IgD-negative memory B cell (primary cell): ENCODE measurements at regions not wholly inside any gene's neighbourhood (a gene's known extent, or its start where the extent isn't known, plus 50 kb on each side); places are given as distances from the start of the nearest gene placed in this dataset.
A peak's percentile ranks its signal among the peaks of the same experiment; 100 is the strongest.
"Not testable (repeated sequence)": the region's sequence is repeated elsewhere in the genome, so short reads cannot be mapped to it uniquely, and the experiment has no call there.

Source experiments
- H3K27ac Mint-ChIP-seq, 3 donors: one replicate each; pipeline ENCODE4 v1.8.0; 2020 to 2022; ENCODE audit warnings: mild to moderate bottlenecking in 3 of 3, mixed read lengths in 3 of 3, moderate library complexity in 1 of 3
- H3K27me3 Mint-ChIP-seq: one replicate; pipeline ENCODE4 v1.8.0; 2021; ENCODE audit warnings: mixed read lengths
- H3K36me3 Mint-ChIP-seq: one replicate; pipeline ENCODE4 v1.8.0; 2020; ENCODE audit warnings: mild to moderate bottlenecking, mixed read lengths
- H3K4me1 Mint-ChIP-seq, 3 donors: one replicate each; pipeline ENCODE4 v1.8.0; 2020 to 2022; ENCODE audit warnings: mixed read lengths in 3 of 3, mild to moderate bottlenecking in 1 of 3
- H3K4me3 Mint-ChIP-seq, 4 donors: one replicate each; pipeline ENCODE4 v1.8.0; 2020 to 2022; ENCODE audit warnings: mild to moderate bottlenecking in 4 of 4, mixed read lengths in 4 of 4, moderate library complexity in 3 of 4
- H3K9me3 Mint-ChIP-seq, 3 donors: one replicate each; pipeline ENCODE4 v1.8.0; 2020 to 2021; ENCODE audit warnings: mixed read lengths in 3 of 3, mild to moderate bottlenecking in 1 of 3

DNA sequence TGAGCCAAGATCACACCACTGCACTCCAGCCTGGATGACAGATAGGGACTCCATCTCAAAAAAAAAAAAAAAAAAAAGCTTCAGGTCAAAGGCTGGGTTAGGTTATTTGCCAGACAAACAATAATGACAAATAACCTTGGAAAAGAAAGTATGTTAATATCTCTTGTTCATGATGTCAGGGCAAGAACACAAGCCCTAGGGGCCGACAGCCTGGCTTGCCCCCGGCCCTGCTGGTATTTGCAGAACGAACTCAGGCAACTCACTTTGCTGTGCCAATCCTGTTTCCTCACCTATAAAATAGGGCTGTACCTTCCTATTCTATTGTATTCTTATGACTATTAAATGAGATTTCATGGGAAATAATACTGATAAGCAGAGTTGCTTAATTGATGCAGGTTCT, 75.4 kb upstream of the CDC42EP3 start:
- Mint-ChIP-seq H3K36me3 (peaks cover 4% of the 10 kb centered on the region), H3K4me1 (peaks cover 0 to 3% (median 2%) of the 10 kb centered on the region in 3 donors), H3K27me3 (no peaks in the 10 kb centered on the region), H3K4me3 (no peak overlapping the region), H3K27ac (no peak overlapping the region), H3K9me3 (no peaks in the 10 kb centered on the region)

DNA sequence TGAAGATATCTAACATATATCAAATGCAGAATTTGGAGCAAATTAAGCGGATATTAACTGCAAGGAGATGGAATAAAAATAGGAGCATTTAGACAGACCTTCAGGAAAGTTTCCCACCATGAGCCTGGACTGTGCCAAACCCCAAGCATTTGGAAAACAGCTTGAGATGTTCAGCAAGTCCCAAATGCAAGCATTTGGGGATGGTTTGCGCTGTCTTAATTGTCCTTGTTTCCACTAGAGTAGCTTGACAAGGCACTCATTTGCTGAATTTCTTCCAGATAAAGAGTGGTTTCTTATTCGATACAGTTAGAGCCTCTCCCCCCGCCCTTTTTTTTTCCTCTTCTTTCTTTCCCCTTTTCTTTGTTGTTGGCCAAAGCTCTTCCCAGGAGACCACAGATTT, 77.1 kb upstream of the CDC42EP3 start:
- H3K27me3 Mint-ChIP-seq = no peaks in the 10 kb centered on the region
- H3K4me3 Mint-ChIP-seq = no peak overlapping the region
- H3K4me1 Mint-ChIP-seq = peaks cover 0 to 3% (median 2%) of the 10 kb centered on the region in 3 donors
- H3K36me3 Mint-ChIP-seq = peaks cover 4% of the 10 kb centered on the region
- no peak overlapping the region for H3K27ac Mint-ChIP-seq
- no peaks in the 10 kb centered on the region for H3K9me3 Mint-ChIP-seq

DNA sequence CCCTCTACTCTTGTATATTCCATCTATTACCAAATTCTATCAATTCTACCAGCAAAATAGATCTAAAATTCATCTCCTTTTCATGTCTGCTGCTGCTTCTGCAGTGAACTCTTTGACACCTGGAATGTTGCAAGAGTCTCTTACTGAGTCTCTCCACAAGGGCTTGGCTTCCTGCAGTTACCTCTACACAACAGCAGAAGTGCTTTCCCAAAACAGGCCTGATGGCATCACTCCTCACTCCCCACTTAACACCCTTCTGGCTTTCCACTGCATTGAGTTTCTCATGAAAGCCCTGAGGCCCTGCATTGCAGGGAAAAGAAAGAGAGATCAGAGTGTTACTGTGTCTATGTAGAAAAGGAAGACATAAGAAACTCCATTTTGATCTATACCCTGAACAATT, 78.8 kb upstream of the CDC42EP3 start:
- not testable (repeated sequence) for H3K4me3 Mint-ChIP-seq, H3K4me1 Mint-ChIP-seq, H3K27me3 Mint-ChIP-seq, H3K36me3 Mint-ChIP-seq, H3K27ac Mint-ChIP-seq, H3K9me3 Mint-ChIP-seq

DNA sequence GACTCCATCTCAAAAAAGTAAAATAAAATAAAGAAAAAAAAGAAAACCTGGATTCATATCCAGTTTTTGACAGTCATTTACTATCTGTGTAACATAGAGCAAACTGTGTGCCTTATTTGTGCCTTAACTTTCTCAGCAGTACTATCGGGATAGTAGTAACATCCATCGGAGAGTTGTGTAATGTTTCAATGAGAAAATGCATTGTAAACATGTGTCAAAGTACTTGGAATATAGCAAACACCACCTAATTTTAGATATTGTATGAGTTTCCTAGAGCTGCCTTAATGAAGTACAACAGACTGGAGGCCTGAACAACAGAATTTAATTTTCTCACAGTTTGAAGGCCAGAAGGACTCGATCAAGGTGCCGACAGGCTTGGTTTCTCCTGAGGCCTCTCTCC, 81.3 kb upstream of the CDC42EP3 start:
- no peaks in the 10 kb centered on the region for H3K36me3 Mint-ChIP-seq
- no peaks in the 10 kb centered on the region for H3K27me3 Mint-ChIP-seq
- no peaks in the 10 kb centered on the region for H3K9me3 Mint-ChIP-seq
- no peak overlapping the region for H3K4me3 Mint-ChIP-seq
- no peak overlapping the region for H3K27ac Mint-ChIP-seq
- peaks cover 0 to 4% (median 3%) of the 10 kb centered on the region in 3 donors for H3K4me1 Mint-ChIP-seq

DNA sequence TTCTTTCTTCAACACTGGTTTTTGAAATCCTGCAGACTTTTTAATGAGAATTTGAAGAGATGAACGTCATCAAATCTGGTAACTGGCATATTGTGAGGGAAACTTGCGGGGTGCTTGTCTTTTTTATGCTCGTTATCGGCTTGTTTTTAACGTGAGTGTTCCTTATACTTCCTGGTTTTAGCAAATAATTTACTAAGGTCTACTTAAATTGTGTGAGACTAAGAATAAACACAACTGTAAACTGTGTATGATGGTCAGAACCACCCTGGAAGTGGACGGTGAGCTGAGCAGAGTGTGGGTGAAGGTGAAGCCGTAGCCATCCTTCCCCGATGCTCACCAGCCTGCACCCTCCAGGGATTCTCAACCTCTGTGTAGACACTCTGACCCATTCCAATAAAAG, 82.3 kb upstream of the CDC42EP3 start:
- Mint-ChIP-seq H3K4me1 (peaks cover 0 to 6% (median 2%) of the 10 kb centered on the region in 3 donors), H3K27me3 (no peaks in the 10 kb centered on the region), H3K36me3 (no peaks in the 10 kb centered on the region), H3K4me3 (no peak overlapping the region), H3K27ac (peak overlapping the region in 1 of 3 donors; percentile 28), H3K9me3 (no peaks in the 10 kb centered on the region)

DNA sequence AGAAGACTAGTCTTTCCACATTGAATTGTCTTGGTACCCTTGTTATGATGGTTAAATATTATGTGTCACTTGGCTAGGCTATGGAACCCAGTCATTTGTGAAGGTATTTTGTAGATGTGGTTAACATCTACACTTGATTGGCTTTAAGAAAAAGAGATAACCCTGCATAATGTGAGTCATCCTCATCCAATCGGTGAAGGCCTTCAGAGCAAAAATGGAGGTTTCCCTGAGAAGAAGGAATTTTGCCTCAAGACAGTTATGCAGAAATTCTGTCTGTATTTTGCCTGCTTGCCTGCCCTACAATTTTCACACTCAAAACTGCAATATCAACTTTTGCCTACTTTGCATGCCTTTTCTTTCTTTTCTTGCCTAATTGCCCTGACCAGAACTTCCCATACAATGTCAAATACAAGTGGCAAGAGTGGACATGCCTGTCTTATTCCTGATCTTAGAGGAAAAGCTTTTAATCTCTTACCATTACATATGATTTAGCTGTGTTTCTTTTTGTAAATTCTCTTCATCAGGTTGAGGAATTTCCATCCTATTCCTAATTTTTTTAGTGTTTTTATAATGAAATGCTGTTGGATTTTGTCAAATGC, 84.6 kb upstream of the CDC42EP3 start:
- not testable (repeated sequence) for H3K4me3 Mint-ChIP-seq, H3K27me3 Mint-ChIP-seq, H3K36me3 Mint-ChIP-seq, H3K9me3 Mint-ChIP-seq, H3K4me1 Mint-ChIP-seq, H3K27ac Mint-ChIP-seq

DNA sequence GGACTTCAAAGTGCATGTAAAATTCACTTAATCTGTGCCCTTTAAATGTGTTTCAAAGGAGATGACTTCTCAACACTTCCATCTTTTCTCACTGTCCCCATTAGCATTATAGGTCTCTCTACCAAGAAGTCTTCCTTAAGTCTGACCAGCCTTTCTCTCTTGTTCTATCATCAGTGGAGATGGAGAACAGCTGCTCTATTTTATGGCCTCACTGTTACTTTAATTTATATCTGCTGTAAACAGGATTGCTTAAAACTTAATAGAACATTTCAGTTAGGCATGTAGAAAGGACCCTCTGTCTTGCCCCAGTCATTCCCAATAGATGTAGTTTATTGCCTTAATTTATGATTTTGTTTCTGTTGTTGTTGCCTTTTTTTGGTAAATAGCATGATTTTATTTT, 86.0 kb upstream of the CDC42EP3 start:
- not testable (repeated sequence) for H3K36me3 Mint-ChIP-seq, H3K27ac Mint-ChIP-seq, H3K4me3 Mint-ChIP-seq, H3K4me1 Mint-ChIP-seq, H3K27me3 Mint-ChIP-seq, H3K9me3 Mint-ChIP-seq

DNA sequence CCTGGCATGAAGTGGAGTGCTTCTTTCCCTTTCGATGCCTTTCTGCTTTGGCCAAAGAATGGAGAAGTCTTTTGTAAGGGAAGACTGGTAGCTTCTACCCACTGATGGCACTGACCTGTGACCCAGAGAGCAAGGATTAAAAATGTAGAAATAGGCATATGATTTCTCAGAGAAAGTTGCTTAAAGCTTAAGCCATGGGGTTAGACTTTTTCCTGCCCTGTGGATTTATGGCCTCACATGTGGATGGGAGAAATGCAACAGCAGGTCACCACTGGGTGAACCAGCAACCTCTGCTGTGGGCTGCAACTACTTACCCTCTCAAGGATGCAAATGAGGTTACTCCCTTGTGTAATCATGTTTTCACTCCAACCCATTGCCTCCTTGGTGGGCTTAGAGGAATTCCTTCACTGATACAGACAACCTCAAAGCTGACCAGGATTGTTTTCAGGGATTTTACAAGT, 86.7 kb upstream of the CDC42EP3 start:
- H3K27me3 Mint-ChIP-seq, H3K4me3 Mint-ChIP-seq, H3K4me1 Mint-ChIP-seq, H3K27ac Mint-ChIP-seq, H3K9me3 Mint-ChIP-seq, H3K36me3 Mint-ChIP-seq: not testable (repeated sequence)

DNA sequence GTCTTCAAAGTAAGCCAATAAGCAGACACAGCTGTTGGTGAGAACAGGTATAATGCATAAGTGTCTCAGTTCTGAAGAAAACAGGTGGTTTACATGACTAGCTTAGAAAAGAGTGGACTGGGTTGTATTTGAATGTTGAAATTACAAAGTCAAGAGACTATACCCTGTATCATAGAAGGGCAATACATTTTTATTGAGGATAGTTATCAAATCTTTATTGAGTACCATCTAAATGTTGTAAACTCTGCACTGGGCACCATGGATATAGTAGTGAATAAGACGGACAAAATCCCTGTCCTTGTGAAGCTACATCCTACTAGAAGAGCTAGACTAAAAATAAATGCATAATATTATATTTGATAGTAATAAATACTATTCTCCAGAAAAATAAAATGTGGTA, 88.5 kb upstream of the CDC42EP3 start:
- H3K36me3 Mint-ChIP-seq, H3K27ac Mint-ChIP-seq, H3K9me3 Mint-ChIP-seq, H3K27me3 Mint-ChIP-seq, H3K4me3 Mint-ChIP-seq, H3K4me1 Mint-ChIP-seq: not testable (repeated sequence)

DNA sequence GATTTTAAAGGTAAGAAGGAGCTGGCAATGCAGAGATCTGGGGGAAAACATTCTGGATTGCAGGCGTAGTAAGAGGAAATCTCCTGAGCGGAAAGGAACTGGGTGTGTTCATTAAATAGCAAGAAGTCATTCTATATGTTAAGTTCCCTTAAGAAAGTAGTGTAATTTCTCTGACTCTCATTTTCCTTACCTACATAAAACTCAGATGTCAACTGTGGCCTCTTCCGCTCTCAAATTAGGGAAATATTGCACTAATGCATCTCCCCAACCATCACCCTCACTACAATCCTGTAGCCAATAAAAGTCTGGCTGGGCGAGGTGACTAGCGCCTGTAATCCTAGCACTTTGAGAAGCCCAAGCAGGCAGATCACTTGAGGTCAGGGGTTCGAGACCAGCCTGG, 89.0 kb upstream of the CDC42EP3 start:
- Mint-ChIP-seq H3K27ac (no peak overlapping the region), H3K4me3 (no peak overlapping the region), H3K9me3 (no peaks in the 10 kb centered on the region), H3K27me3 (peaks cover 2% of the 10 kb centered on the region), H3K36me3 (peaks cover 2% of the 10 kb centered on the region), H3K4me1 (peaks cover 0 to 4% (median 1%) of the 10 kb centered on the region in 3 donors)

DNA sequence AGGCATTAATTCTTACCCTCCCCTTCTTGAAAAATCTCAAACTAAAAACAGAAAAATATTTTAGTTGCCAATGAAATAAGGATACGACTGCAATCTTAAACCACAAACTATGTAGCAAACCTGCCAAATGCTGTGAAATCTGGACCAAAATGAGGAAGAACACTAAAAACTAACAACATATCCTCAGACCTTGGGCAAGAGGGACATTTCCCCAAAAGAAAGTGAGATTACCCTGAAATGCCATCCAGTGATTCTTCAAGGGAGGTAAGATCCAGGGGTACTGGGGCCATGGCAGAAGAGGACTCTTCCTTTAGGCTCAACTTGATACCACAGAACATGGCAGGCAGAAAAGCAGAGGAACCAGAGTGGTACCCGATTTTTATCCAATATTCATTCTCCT, 90.8 kb upstream of the CDC42EP3 start:
- not testable (repeated sequence) for H3K4me1 Mint-ChIP-seq, H3K4me3 Mint-ChIP-seq, H3K27me3 Mint-ChIP-seq

DNA sequence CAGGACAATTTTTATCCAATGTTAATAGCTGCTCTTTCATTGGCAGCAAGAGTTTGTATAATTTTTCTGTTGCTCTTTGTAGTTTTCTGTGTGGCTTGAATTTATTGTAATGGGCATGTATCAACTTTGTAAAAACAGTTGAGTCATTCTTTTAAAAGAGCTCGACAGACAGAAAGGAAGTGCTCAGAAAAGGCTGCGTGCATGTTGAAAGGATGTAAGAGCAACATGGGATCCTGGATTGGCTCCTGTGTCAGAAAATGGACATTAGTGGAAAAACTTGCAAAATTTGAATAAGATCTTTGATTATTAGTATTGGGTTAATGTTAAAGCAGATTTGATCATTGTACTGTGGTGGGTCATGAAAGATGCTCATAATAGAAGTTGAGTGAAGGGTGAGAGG, 93.3 kb upstream of the CDC42EP3 start:
- no peak overlapping the region for H3K4me3 Mint-ChIP-seq
- no peak overlapping the region for H3K27ac Mint-ChIP-seq

More for the DNA sequence above, 90.8 kb upstream of the CDC42EP3 start:
- not testable (repeated sequence) for H3K36me3 Mint-ChIP-seq, H3K9me3 Mint-ChIP-seq
- H3K27ac Mint-ChIP-seq = peak overlapping the region in 1 of 3 donors; percentile 47

DNA sequence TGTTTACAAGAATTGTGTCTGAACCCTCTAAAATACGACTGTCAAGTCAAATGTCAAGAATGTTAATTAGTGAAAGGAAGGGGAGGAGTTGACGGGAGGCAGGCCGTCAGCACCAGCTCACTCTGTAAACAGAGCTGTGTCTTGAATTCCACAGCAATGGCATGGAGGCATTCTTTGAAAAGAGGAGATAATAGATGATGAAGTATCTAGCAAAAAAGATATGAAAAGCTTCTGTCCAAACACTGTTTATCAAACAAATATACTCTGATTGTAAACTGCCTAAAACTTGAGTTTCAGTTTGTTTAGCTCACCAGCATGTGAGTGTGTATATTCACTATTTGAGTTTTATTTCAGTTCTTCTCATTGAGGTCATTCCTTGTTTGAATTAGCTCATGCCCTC, 94.7 kb upstream of the CDC42EP3 start:
- peaks cover 5% of the 10 kb centered on the region for H3K27me3 Mint-ChIP-seq

More for the DNA sequence above, 93.3 kb upstream of the CDC42EP3 start:
- peaks cover 4% of the 10 kb centered on the region for H3K36me3 Mint-ChIP-seq
- peaks cover 4% of the 10 kb centered on the region for H3K27me3 Mint-ChIP-seq
- peaks cover 0 to 1% (median 0%) of the 10 kb centered on the region in 3 donors for H3K4me1 Mint-ChIP-seq
- H3K9me3 Mint-ChIP-seq = no peaks in the 10 kb centered on the region

DNA sequence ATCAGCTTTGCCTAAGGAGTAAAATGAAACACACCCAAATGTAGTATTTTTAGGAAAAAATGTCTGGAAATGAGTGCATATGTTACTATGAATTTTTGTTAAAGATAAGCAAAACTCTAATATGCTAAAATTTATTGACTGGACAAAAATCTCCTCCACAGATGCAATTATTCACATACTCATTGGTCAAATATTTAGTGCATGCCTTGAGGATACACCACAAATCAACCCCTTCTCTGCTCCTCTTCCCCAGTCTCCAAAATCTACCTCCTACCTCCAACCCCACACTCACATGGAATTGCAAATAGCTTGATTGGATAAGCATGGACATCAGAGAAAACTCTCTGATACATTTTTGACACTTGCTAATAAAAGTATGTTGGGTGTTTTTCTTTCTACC, 95.6 kb upstream of the CDC42EP3 start:
- Mint-ChIP-seq H3K9me3 (peaks cover 0 to 4% (median 3%) of the 10 kb centered on the region in 3 donors), H3K36me3 (peaks cover 8% of the 10 kb centered on the region), H3K27me3 (peaks cover 3% of the 10 kb centered on the region), H3K4me1 (peaks cover 0 to 1% (median 0%) of the 10 kb centered on the region in 3 donors), H3K4me3 (no peak overlapping the region), H3K27ac (no peak overlapping the region)

More for the DNA sequence above, 94.7 kb upstream of the CDC42EP3 start:
- Mint-ChIP-seq H3K4me3 (no peak overlapping the region), H3K36me3 (peaks cover 5% of the 10 kb centered on the region), H3K9me3 (peaks cover 0 to 3% (median 2%) of the 10 kb centered on the region in 3 donors), H3K4me1 (peaks cover 0 to 1% (median 0%) of the 10 kb centered on the region in 3 donors), H3K27ac (no peak overlapping the region)

DNA sequence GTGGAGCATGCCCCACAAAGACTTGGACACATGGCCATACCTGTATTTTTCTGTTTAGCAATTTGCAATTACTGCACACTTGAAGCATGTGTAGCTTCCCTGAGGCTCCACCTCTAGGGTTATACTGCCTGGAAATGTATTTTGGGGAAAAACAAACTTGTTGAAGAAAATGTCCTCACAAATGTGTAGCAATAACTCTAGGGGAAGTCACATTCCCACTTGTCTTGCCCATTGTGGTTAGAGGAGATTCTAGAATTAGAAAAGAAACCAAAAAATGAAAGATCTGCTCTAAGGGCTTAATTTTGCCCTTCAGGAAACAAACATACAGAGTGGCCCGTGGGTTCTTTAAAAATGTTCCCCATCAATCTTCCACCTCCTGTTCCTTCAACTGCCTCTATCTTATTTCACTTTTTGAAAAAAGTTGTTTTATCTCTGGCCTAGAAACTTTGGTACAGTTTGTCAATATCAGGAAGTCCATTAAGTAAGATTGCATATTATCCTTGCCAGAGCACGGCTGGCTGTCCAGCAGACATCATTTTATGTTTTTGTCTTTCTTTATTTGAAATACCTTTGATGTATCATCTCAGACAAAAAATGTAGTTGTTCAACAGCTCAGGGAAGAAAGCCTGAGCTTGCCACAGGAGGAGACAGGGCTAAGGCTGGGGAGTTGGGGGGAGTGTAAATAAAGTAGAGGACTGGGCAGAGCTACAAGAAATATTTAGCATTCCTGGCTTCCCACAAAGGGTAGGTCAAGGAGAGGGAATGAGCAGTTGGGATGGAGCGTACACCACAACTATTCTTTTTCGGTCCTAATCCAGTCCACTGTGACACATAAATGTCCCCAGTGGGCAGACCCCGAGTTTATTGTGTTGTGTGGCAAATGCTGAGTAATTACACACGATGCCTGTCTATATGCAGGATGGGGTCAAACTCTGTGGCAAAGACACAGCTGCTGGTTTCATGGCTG, 96.8 kb upstream of the CDC42EP3 start:
- peaks cover 3% of the 10 kb centered on the region for H3K27me3 Mint-ChIP-seq
- H3K36me3 Mint-ChIP-seq = peaks cover 6% of the 10 kb centered on the region
- H3K27ac Mint-ChIP-seq = no peak overlapping the region
- H3K4me1 Mint-ChIP-seq = no peaks in the 10 kb centered on the region
- H3K9me3 Mint-ChIP-seq = peaks cover 0 to 4% (median 3%) of the 10 kb centered on the region in 3 donors
- H3K4me3 Mint-ChIP-seq = no peak overlapping the region

DNA sequence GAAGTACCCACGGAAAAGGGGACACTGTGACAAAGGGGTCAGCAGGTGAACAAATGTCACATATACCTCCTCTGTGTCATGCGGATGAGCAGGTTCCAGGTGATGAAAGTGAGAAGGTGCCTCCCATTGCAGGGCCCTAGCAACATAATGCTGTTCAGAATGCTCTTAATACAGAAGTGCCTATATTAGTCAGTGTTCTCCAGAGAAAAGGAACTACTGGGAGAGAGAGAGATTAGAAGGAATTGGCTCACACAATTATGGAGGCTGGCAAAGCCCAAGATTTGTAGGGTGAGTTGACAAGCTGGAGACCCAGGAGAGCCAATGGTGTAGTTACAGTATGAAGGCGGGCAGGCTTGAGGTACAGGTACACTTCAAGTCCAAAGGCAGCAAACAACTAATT, 98.1 kb upstream of the CDC42EP3 start:
- Mint-ChIP-seq H3K4me1 (no peaks in the 10 kb centered on the region), H3K27me3 (peaks cover 3% of the 10 kb centered on the region), H3K36me3 (peaks cover 6% of the 10 kb centered on the region), H3K27ac (no peak overlapping the region), H3K9me3 (peaks cover 0 to 4% (median 3%) of the 10 kb centered on the region in 3 donors), H3K4me3 (no peak overlapping the region)
